Neural cell (in vitro differentiated cells): ENCODE measurements at regions not wholly inside any gene's neighbourhood (a gene's known extent, or its start where the extent isn't known, plus 50 kb on each side); places are given as distances from the start of the nearest gene placed in this dataset.

Experiments used
- H2AFZ ChIP-seq: fragments of 200-600, 300-800 bp; sonication (generic), shearing (Covaris generic); 2 replicates; pipeline ENCODE4 v1.6.0; 2014; ENCODE audit warnings: low read depth, mild to moderate bottlenecking, antibody characterized with exemption, low read length, moderate library complexity
- H3F3A ChIP-seq: fragments of 200-600 bp; shearing (Covaris generic); 2 replicates; pipeline ENCODE4 v1.6.1; 2016; ENCODE audit warnings: mild to moderate bottlenecking, moderate library complexity, mixed read lengths, antibody characterized with exemption, low read length; ENCODE audit not compliant: insufficient read depth, poor library complexity, severe bottlenecking
- H3K27ac ChIP-seq: fragments of 200-600, 300-800 bp; sonication (generic), shearing (Covaris generic); 2 replicates; pipeline ENCODE4 v1.5.1; 2014; ENCODE audit warnings: mild to moderate bottlenecking, low read length, moderate library complexity
- H3K27me3 ChIP-seq: fragments of 300-800, 200-600 bp; sonication (generic), shearing (Covaris generic); 2 replicates; pipeline ENCODE4 v1.6.0; 2014; ENCODE audit warnings: mild to moderate bottlenecking, low read depth, low read length, moderate library complexity; ENCODE audit not compliant: insufficient read depth
- H3K36me3 ChIP-seq: fragments of 300-800, 200-600 bp; sonication (generic), shearing (Covaris generic); 2 replicates; pipeline ENCODE4 v1.5.1; 2014; ENCODE audit warnings: mild to moderate bottlenecking, antibody characterized with exemption, low read length, moderate library complexity; ENCODE audit not compliant: insufficient read depth
- H3K4me2 ChIP-seq: fragments of 300-800, 200-600 bp; sonication (generic), shearing (Covaris generic); 2 replicates; pipeline ENCODE4 v1.6.0; 2014; ENCODE audit warnings: mild to moderate bottlenecking, low read length
- H3K4me3 ChIP-seq: fragments of 300-800, 200-600 bp; sonication (generic), shearing (Covaris generic); 2 replicates; pipeline ENCODE4 v1.5.1; 2014; ENCODE audit warnings: mild to moderate bottlenecking, low read length, moderate library complexity
- H3K79me2 ChIP-seq: fragments of 200-600 bp; shearing (Covaris generic); replicated peaks from 2 replicates; pipeline ENCODE4 v1.6.0; 2014; ENCODE audit warnings: mild to moderate bottlenecking, low read length, moderate library complexity; ENCODE audit not compliant: insufficient read depth
- H3K9ac ChIP-seq: fragments of 300-800, 200-600 bp; sonication (generic), shearing (Covaris generic); 2 replicates; pipeline ENCODE4 v1.6.1; 2016; ENCODE audit warnings: mild to moderate bottlenecking, low read length, mixed read lengths
- H3K9me2 ChIP-seq: fragments of 200-600 bp; shearing (Covaris generic); 2 replicates; pipeline ENCODE4 v1.6.1; 2016; ENCODE audit warnings: mild to moderate bottlenecking, low read length, mixed read lengths; ENCODE audit not compliant: insufficient read depth
- H3K9me3 ChIP-seq: fragments of 200-600, 300-800 bp; sonication (generic), shearing (Covaris generic); 2 replicates; pipeline ENCODE4 v1.6.1; 2016; ENCODE audit warnings: mild to moderate bottlenecking, mixed run types, low read length, moderate library complexity, mixed read lengths
- H4K20me1 ChIP-seq: fragments of 200-600 bp; shearing (Covaris generic); 2 replicates; pipeline ENCODE4 v1.6.1; 2016; ENCODE audit warnings: mild to moderate bottlenecking, mixed run types; ENCODE audit not compliant: insufficient read depth
- EP300 ChIP-seq: fragments of 450-650 bp; conservative IDR thresholded peaks from 2 replicates; pipeline ENCODE4 v1.6.1; 2014; ENCODE audit warnings: antibody characterized with exemption, mild to moderate bottlenecking, moderate library complexity; ENCODE audit not compliant: poor library complexity, severe bottlenecking
- EZH2 ChIP-seq: fragments of 200-600, 300-800 bp; shearing (Covaris generic), sonication (generic); IDR thresholded peaks from 2 replicates; pipeline ENCODE4 v1.6.1; 2014; ENCODE audit warnings: antibody characterized with exemption, low read length, borderline replicate concordance, mild to moderate bottlenecking; ENCODE audit not compliant: insufficient read depth, poor library complexity, severe bottlenecking
- MXI1 ChIP-seq: fragments of 450-650 bp; conservative IDR thresholded peaks from 2 replicates; pipeline ENCODE4 v1.6.1; 2014; ENCODE audit warnings: antibody characterized with exemption, mild to moderate bottlenecking; ENCODE audit not compliant: poor library complexity, severe bottlenecking
- POLR2AphosphoS5 ChIP-seq: IDR thresholded peaks from 2 replicates; pipeline ENCODE4 v1.6.1; 2012
- RAD21 ChIP-seq: fragments of 450-650 bp; conservative IDR thresholded peaks from 2 replicates; pipeline ENCODE4 v1.6.1; 2014; ENCODE audit warnings: antibody characterized with exemption, mild to moderate bottlenecking, moderate library complexity
- SMC3 ChIP-seq: fragments of 450-650 bp; conservative IDR thresholded peaks from 2 replicates; pipeline ENCODE4 v1.6.1; 2014; ENCODE audit warnings: antibody characterized with exemption, mild to moderate bottlenecking, moderate library complexity; ENCODE audit not compliant: poor library complexity
- TAF1 ChIP-seq: IDR thresholded peaks from 2 replicates; pipeline ENCODE4 v1.6.1; 2012; ENCODE audit warnings: low read depth
- TF ChIP-seq, protein P1 (sequence below): fragments of 450-650 bp; IDR thresholded peaks from 2 replicates; pipeline ENCODE4 v1.5.1; 2014; ENCODE audit warnings: antibody characterized with exemption, mild to moderate bottlenecking, moderate library complexity; ENCODE audit not compliant: poor library complexity, severe bottlenecking
- TF ChIP-seq, protein P2 (sequence below): IDR thresholded peaks from 2 replicates; pipeline ENCODE4 v1.6.1; 2012; ENCODE audit warnings: borderline replicate concordance

DNA sequence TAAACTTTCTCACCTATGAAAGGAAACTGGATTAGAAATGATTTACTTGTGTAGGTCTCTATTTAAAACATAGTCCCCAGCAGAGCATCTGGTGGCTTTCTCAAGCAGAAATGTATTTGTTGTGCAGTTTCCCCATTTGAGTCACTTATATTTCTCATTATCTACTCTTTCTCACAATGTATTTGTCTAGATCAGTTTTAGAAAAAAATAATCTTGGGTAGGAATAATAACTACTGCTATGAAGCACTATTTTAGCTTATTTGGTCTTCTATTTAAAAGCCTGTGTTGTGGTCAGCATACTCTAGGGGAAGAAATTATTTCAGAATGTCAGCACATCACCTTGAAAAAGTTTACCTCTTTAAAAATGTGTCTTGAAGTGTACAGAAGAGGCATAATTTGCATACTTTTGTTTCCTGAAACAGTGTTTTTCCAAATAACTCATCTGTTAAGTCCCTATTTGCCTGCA, 60.9 kb upstream of the PRL start (continued):
- TF ChIP-seq, protein P1, sequence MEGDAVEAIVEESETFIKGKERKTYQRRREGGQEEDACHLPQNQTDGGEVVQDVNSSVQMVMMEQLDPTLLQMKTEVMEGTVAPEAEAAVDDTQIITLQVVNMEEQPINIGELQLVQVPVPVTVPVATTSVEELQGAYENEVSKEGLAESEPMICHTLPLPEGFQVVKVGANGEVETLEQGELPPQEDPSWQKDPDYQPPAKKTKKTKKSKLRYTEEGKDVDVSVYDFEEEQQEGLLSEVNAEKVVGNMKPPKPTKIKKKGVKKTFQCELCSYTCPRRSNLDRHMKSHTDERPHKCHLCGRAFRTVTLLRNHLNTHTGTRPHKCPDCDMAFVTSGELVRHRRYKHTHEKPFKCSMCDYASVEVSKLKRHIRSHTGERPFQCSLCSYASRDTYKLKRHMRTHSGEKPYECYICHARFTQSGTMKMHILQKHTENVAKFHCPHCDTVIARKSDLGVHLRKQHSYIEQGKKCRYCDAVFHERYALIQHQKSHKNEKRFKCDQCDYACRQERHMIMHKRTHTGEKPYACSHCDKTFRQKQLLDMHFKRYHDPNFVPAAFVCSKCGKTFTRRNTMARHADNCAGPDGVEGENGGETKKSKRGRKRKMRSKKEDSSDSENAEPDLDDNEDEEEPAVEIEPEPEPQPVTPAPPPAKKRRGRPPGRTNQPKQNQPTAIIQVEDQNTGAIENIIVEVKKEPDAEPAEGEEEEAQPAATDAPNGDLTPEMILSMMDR = no peak

DNA sequence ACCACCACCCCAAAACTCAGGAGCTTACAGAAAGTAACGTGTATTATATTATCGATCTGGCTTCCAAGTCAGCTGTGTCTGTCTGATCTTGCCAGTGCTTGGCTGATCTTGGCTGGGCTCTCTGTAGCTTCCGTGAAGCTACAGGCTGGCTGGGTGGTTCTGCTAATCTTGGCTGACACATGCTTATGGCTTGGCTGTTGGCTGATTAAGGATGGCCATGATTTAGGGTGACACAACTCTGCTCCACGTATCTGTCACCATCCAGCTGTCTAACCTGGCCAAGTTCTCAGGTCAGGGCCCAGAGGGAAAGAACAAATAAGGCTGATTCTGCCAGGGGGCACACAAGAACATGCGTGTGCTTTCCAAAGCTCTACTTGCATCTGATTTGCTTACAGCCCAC, 64.7 kb upstream of the PRL start:
- Histone ChIP-seq H3K27me3 (no peaks in the 10 kb centered on the region), H4K20me1 (no peaks in the 10 kb centered on the region), H3K4me2 (no peak overlapping the region), H3K9me2 (no peaks in the 10 kb centered on the region), H3K79me2 (no peaks in the 10 kb centered on the region), H2AFZ (no peak overlapping the region), H3K9me3 (no peaks in the 10 kb centered on the region), H3K36me3 (no peaks in the 10 kb centered on the region), H3K9ac (no peak overlapping the region), H3F3A (no peaks in the 10 kb centered on the region), H3K4me3 (no peak overlapping the region), H3K27ac (no peak overlapping the region)
- TF ChIP-seq EZH2 (no peak), POLR2AphosphoS5 (no peak), MXI1 (no peak), SMC3 (no peak), EP300 (no peak), RAD21 (no peak), TAF1 (no peak)
- TF ChIP-seq, protein P2, sequence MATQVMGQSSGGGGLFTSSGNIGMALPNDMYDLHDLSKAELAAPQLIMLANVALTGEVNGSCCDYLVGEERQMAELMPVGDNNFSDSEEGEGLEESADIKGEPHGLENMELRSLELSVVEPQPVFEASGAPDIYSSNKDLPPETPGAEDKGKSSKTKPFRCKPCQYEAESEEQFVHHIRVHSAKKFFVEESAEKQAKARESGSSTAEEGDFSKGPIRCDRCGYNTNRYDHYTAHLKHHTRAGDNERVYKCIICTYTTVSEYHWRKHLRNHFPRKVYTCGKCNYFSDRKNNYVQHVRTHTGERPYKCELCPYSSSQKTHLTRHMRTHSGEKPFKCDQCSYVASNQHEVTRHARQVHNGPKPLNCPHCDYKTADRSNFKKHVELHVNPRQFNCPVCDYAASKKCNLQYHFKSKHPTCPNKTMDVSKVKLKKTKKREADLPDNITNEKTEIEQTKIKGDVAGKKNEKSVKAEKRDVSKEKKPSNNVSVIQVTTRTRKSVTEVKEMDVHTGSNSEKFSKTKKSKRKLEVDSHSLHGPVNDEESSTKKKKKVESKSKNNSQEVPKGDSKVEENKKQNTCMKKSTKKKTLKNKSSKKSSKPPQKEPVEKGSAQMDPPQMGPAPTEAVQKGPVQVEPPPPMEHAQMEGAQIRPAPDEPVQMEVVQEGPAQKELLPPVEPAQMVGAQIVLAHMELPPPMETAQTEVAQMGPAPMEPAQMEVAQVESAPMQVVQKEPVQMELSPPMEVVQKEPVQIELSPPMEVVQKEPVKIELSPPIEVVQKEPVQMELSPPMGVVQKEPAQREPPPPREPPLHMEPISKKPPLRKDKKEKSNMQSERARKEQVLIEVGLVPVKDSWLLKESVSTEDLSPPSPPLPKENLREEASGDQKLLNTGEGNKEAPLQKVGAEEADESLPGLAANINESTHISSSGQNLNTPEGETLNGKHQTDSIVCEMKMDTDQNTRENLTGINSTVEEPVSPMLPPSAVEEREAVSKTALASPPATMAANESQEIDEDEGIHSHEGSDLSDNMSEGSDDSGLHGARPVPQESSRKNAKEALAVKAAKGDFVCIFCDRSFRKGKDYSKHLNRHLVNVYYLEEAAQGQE = no peak
- TF ChIP-seq, protein P1 = no peak

DNA sequence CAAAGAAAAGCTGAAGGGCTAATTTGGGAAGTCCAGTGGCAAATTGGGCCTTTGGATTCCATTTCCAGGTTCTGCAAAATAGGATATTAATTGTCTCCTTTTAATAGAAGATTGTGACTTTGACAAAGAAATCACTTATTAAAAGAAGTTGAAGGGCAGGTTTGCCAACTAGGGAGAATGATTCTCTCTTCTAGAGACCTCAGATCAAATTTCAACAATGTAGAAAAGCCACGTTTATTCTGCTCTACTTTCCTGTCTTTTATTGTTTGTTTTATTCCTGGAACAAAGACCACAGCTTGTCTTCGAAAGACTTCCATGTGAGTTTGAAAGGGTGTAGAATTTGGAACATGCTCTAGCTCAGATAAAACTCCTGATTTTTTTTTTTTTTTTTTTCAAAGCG, 65.5 kb upstream of the PRL start:
- H2AFZ ChIP-seq = no peak overlapping the region

More for the DNA sequence above, 65.5 kb upstream of the PRL start:
- H3K79me2 ChIP-seq = no peaks in the 10 kb centered on the region
- TF ChIP-seq, protein P1 = no peak
- no peak for TF ChIP-seq MXI1
- TF ChIP-seq SMC3 = no peak
- TF ChIP-seq EZH2 = no peak
- TF ChIP-seq EP300 = no peak
- TF ChIP-seq RAD21 = no peak
- TF ChIP-seq, protein P2 = no peak
- H3K36me3 ChIP-seq = no peaks in the 10 kb centered on the region
- no peaks in the 10 kb centered on the region for H4K20me1 ChIP-seq
- no peaks in the 10 kb centered on the region for H3K27me3 ChIP-seq
- no peak overlapping the region for H3K9ac ChIP-seq
- no peaks in the 10 kb centered on the region for H3K9me3 ChIP-seq
- no peak overlapping the region for H3K4me3 ChIP-seq
- no peak overlapping the region for H3K27ac ChIP-seq
- no peak overlapping the region for H3K4me2 ChIP-seq
- H3K9me2 ChIP-seq = no peaks in the 10 kb centered on the region
- H3F3A ChIP-seq = no peaks in the 10 kb centered on the region
